GM12891 (cell line): ENCODE measurements at regions not wholly inside any gene's neighbourhood (a gene's known extent, or its start where the extent isn't known, plus 50 kb on each side); places are given as distances from the start of the nearest gene placed in this dataset.
"Not testable (repeated sequence)": the region's sequence is repeated elsewhere in the genome, so short reads cannot be mapped to it uniquely, and the experiment has no call there.

Experiments
- DNase-seq: peaks from one replicate; pipeline ENCODE4 v3.0.0; 2011; ENCODE audit warnings: low spot score; ENCODE audit not compliant: insufficient read length
- FAIRE-seq: peaks from 2 replicates; lab custom pipeline; 2011; peaks lifted over from hg19 to GRCh38; lab: Jason Lieb, UNC
- PAX5 ChIP-seq: IDR thresholded peaks from 2 replicates; pipeline ENCODE4 v1.6.1; 2011; ENCODE audit warnings: low read length, moderate library complexity, mild to moderate bottlenecking; ENCODE audit not compliant: insufficient read depth, severe bottlenecking
- POLR2A ChIP-seq: IDR thresholded peaks from 2 replicates; pipeline ENCODE4 v1.6.1; 2011; ENCODE audit warnings: low read depth, low read length, control low read depth
- POLR2AphosphoS5 ChIP-seq: IDR thresholded peaks from 2 replicates; pipeline ENCODE4 v1.6.1; 2011; ENCODE audit warnings: low read depth, low read length, control low read depth
- POU2F2 ChIP-seq: IDR thresholded peaks from 2 replicates; pipeline ENCODE4 v1.6.1; 2011; ENCODE audit warnings: low read depth, mild to moderate bottlenecking, control low read depth, low read length, moderate library complexity
- SPI1 ChIP-seq: IDR thresholded peaks from 2 replicates; pipeline ENCODE4 v1.6.1; 2011; ENCODE audit warnings: low read depth, low read length, control low read depth
- TAF1 ChIP-seq: IDR thresholded peaks from 2 replicates; pipeline ENCODE4 v1.6.1; 2011; ENCODE audit warnings: low read depth, low read length, control low read depth

- FAIRE-seq (no peak), DNase-seq (no peak)
- TF ChIP-seq POU2F2: no peak
- TF ChIP-seq SPI1: no peak
- no peak for TF ChIP-seq POLR2AphosphoS5
- no peak for TF ChIP-seq POLR2A
- no peak for TF ChIP-seq PAX5
Observed at GRCh38 chr13:109401307-109401706, 385.1 kb downstream of the IRS2 start.

DNA sequence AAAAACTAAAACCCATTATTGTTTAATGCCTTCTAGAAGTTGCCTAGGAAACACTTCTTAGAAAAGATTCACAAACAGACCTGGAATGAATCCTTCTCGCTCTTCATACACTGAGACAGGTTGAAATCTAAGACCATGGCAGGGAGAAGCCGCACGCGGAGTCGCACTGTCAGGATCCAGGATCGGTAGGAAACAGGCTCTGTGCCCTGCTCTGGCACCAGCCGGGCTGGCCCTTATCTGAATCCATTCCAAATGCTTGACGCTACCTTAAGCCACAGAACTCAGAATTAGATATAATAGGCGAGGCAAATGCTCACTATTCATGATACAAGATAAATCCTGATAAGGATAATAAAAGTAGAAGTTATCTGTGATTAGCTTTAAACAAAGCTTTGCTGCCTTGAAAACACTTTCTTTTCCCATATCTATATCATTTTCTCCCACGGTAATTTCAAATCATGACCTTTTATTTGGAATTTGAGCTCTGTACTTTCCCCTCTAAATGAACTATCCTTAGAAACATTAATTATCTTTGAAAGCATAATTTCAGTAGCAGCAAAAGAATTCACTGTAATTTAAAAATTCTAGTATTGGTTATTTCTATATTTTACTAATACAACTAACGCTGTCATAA lies 385.6 kb downstream of the IRS2 start:
- FAIRE-seq (no peak), DNase-seq (no peak)
- TF ChIP-seq POU2F2 (no peak), TAF1 (no peak), POLR2A (no peak), SPI1 (no peak), POLR2AphosphoS5 (no peak), PAX5 (no peak)

DNA sequence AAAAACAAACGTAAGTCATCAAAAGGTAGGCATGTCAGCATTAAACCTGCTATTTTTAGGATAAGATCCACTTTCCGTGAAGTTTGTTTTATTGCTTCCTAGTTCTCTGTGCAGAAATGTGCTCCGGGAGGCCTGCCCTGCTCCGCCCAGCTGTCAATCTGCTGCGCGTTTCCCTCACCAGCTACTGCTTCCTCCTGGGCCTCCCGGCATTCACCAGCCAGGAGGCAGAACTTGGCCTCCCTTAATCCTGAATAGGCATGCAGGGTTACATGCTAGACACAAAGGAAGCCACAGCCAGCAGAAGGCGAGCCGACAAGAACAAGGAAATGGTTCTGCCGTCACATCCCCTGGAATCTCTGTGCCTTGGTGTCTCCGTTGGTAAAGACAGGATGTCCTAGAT lies 386.2 kb downstream of the IRS2 start:
- no peak for TF ChIP-seq POLR2AphosphoS5
- no peak for TF ChIP-seq SPI1
- no peak for TF ChIP-seq POLR2A
- no peak for TF ChIP-seq TAF1
- no peak for TF ChIP-seq POU2F2
- no peak for FAIRE-seq

DNA sequence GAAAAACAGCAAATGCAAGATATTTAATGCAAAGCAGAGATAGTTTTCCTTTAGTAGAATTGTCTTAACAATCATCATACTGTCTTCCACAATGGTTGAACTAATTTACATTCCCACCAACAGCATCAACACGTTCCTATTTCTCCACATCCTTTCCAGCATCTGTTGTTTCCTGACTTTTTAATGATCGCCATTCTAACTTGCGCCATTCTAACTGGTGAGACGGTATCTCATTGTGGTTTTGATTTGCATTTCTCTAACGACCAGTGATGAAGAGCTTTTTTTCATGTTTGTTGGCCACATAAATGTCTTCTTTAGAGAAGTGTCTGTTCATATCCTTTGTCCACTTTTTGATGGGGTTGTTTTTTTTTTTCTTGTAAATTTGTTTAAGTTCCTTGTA lies 388.3 kb downstream of the IRS2 start:
- DNase-seq, FAIRE-seq: not testable (repeated sequence)

More for the DNA sequence above, 386.2 kb downstream of the IRS2 start:
- DNase-seq: no peak

DNA sequence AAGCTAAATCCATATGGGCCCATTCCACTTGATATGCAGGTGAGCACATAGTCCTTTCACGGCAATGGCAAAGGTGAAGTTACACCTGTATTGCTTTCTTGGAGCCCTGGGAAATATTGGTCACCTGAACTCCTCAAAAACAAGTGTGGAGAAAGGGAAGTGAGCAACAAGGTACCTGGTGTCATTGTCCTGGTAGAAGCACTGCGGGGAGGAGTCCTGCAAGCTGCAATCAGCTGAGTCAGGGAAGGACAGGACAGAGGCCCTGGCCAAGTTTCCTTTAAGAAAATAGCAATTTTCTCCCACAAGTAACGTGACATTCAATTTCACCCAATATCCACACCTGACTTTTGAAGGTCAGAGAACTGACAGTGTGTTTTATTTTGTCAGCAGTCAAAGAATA lies 389.1 kb downstream of the IRS2 start:
- DNase-seq (no peak), FAIRE-seq (no peak)
- TF ChIP-seq TAF1 (no peak), SPI1 (no peak), POLR2AphosphoS5 (no peak), POU2F2 (no peak), POLR2A (no peak), PAX5 (no peak)

DNA sequence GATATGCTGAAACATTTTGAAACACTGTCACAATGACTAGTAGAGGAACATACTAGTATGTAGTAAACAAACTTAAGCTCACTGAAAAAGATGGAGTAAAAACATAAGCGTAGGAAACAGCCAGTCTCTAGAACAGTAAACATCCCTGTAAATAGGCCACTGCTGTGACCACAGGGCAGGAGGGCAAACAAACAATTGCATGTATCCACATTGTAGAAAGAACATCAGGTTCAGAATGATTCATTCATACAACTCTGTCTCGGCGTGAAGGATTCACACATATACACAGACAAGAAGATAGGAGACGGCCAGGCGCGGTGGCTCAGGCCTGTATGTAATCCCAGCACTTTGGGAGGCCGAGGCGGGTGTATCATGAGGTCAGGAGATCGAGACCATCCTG lies 390.1 kb downstream of the IRS2 start:
- no peak for TF ChIP-seq POLR2AphosphoS5
- no peak for TF ChIP-seq POU2F2
- TF ChIP-seq PAX5: no peak
- TF ChIP-seq POLR2A: no peak
- TF ChIP-seq TAF1: no peak
- no peak for TF ChIP-seq SPI1
- FAIRE-seq: no peak

DNA sequence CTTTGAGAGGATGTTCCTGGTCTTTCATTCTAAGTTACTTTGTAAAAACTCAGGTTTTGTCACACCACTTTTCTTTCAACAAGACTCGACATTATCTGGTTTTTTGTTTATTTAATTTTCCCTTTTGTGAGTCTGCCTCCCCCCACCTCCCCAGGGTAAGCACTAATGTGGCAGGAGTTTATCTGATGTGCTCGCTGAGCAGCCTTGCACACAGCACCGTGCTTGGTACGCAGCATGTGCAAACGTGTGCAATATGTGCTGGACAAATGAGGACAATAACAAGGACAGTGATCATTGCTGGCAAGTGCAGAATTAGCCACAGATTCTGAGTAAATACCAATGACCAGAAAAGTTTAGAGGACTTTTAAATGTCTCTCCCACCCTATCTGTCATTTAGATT lies 391.4 kb downstream of the IRS2 start:
- DNase-seq (no peak), FAIRE-seq (no peak)
- no peak for TF ChIP-seq POLR2A
- no peak for TF ChIP-seq PAX5
- TF ChIP-seq POU2F2: no peak
- TF ChIP-seq TAF1: no peak
- no peak for TF ChIP-seq SPI1

More for the DNA sequence above, 390.1 kb downstream of the IRS2 start:
- no peak for DNase-seq

DNA sequence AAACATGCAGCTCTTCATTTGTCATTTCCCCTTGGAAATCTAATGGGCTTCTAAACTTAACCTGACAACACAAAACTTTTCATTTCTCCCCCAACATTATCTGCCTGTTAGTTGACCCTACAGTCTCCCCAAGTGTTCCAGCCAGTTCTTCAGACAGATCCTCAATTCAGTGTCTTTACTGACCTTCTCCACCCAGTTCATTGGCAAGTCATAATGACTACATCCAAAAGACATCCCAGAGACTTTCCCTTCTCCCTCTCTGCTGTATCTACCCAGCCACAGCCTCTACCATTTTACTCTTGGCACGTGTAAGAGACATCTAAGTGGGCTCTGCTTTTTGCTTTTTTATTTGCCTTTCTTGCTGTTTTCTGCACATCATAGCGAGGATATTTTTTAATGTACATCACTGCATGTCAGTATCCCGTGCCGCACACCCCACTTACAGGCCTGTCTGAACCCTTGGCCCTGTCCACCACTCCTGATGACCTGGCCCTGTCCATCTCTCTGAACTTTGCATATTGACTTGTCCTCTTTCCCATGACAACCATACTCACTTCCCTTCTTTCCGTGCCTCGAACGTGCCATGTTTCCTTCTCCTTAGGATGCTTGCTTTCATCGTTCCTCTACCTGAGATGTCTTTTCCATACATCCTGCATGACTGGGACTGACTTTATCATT lies 391.9 kb downstream of the IRS2 start:
- no peak for FAIRE-seq
- no peak for TF ChIP-seq POU2F2
- no peak for DNase-seq

DNA sequence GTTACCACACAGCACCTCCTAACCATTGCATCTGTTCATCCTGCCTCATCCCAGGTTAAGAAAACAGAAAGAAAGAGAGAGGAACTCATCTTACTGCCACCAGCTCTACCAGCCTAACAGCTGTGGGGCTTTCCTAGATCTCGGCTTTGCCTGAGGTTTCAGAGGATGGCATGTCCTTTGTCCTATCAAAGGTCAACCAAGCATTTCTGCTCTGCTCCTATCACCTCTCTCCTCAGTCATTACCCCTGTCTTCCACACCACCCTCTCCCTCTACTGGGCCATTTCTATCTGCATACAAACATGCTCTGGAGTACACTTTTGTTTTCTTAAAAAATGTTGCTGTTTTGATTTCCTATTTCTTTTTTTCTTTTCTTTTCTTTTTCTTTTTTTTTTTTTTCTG lies 393.3 kb downstream of the IRS2 start:
- TF ChIP-seq TAF1: no peak
- no peak for TF ChIP-seq POU2F2
- TF ChIP-seq SPI1: no peak
- no peak for TF ChIP-seq PAX5
- TF ChIP-seq POLR2A: no peak
- TF ChIP-seq POLR2AphosphoS5: no peak
- FAIRE-seq: no peak
- DNase-seq: no peak

DNA sequence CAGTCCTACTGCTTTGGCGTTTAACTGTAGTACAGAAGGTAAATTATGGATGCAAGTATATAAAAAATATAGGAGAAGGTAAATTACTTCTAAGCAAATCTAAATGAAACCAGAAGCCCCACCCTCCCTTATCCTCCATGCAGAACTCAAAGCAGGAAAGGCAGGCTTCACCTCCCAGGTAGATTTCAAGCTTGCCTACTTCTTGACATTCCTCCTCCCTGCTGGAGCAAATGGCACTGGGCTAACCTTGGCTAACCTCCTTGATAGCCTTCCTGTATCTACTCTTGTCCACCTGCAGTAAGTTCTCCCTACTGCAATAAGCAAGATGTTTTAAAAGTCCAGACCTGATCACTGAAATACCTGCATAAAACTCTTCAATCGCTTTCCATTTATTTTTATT lies 396.0 kb downstream of the IRS2 start:
- TF ChIP-seq TAF1: no peak
- no peak for TF ChIP-seq POU2F2
- TF ChIP-seq POLR2AphosphoS5: no peak
- no peak for TF ChIP-seq PAX5
- no peak for TF ChIP-seq SPI1
- no peak for TF ChIP-seq POLR2A
- FAIRE-seq (no peak), DNase-seq (no peak)

DNA sequence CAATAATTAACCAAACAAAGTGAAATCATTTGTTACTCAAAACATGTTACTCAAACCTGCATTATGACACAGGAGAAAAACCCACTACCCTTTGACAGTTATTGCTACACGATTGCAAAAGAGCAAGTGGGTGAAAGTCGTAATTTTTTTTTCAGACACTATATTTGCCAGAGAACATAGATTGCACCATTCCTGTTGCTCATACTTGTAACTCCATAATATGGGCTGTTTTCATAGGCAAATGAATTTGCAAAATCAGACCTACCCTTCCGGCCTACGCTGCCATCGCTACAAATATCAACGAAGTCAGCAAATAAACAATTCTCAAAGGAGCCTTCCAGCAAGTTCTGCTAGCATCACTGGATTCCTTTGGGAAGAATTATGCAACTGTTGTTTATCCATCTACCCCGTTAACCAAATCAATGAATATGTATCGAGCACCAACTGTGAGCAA lies 396.5 kb downstream of the IRS2 start:
- DNase-seq (no peak), FAIRE-seq (no peak)
- TF ChIP-seq SPI1 (no peak), TAF1 (no peak), POU2F2 (no peak), POLR2AphosphoS5 (no peak), PAX5 (no peak), POLR2A (no peak)
